ENCODE measurements at regions not wholly inside any gene's neighbourhood (a gene's known extent, or its start where the extent isn't known, plus 50 kb on each side); places are given as distances from the start of the nearest gene placed in this dataset.

- H3K79me2 ChIP-seq (ENCODE audit: insufficient read depth) = no peaks in the 10 kb centered on the region
- POLR2A ChIA-PET = interaction anchor here (0.6 kb wide), 1 partner anchor 14 kb away, joined by 6 read pairs; no protein-coding TSS in a partner anchor
- DNase-seq = no peak
- WGBS (ENCODE audit: low lambda C conversion rate) = 11% methylated on average over 2 of the region's 2 CpGs
- H3K4me3 ChIP-seq (ENCODE audit: low read depth in 2 of 2, low read length in 1 of 2) = no peak overlapping the region
- H3F3A ChIP-seq (replicated peaks; ENCODE audit: insufficient read depth) = no peaks in the 10 kb centered on the region
- H3K4me1 ChIP-seq (ENCODE audit: control insufficient read depth in 1 of 2, insufficient read depth in 2 of 2, low read depth in 1 of 2, low read length in 1 of 2) = no peaks in the 10 kb centered on the region
- no peak overlapping the region for H3K4me2 ChIP-seq
- no peak overlapping the region for H2AFZ ChIP-seq (ENCODE audit: low read depth)
- H3K27me3 ChIP-seq (ENCODE audit: insufficient read depth) = no peaks in the 10 kb centered on the region
- CTCF ChIA-PET = no interaction called here
- H3K9me2 ChIP-seq = no peaks in the 10 kb centered on the region
- no peaks in the 10 kb centered on the region for H3K36me3 ChIP-seq (replicated peaks in 1 of 2; ENCODE audit: control insufficient read depth in 1 of 2, insufficient read depth in 2 of 2, low read length in 1 of 2)
- TF ChIP-seq RFX5 (IDR thresholded peaks at IDR 0.05; ENCODE audit: low read length) (no peak), TAF1 (IDR thresholded peaks at IDR 0.05; ENCODE audit: borderline replicate concordance, low read depth, low read length) (no peak)
- TF ChIP-seq, protein P1, sequence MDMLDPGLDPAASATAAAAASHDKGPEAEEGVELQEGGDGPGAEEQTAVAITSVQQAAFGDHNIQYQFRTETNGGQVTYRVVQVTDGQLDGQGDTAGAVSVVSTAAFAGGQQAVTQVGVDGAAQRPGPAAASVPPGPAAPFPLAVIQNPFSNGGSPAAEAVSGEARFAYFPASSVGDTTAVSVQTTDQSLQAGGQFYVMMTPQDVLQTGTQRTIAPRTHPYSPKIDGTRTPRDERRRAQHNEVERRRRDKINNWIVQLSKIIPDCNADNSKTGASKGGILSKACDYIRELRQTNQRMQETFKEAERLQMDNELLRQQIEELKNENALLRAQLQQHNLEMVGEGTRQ (IDR thresholded peaks at IDR 0.05; ENCODE audit: borderline replicate concordance, low read depth, low read length) = no peak
- H3K27ac ChIP-seq (ENCODE audit: low read depth in 2 of 2, low read length in 1 of 2) = no peak overlapping the region
- no peaks in the 10 kb centered on the region for H4K20me1 ChIP-seq (ENCODE audit: insufficient read depth)
- H3K9me3 ChIP-seq = no peaks in the 10 kb centered on the region
- no peak overlapping the region for H3K9ac ChIP-seq
These were observed 212.8 kb upstream of the ATP10B start for GRCh38 chr5:161064781-161065180.

GRCh38 chr5:161064297-161064696, 212.3 kb upstream of the ATP10B start:
- no peak overlapping the region for H3K4me2 ChIP-seq
- CTCF ChIA-PET = no interaction called here
- H2AFZ ChIP-seq (ENCODE audit: low read depth) = no peak overlapping the region
- no peaks in the 10 kb centered on the region for H3K36me3 ChIP-seq (replicated peaks in 1 of 2; ENCODE audit: control insufficient read depth in 1 of 2, insufficient read depth in 2 of 2, low read length in 1 of 2)
- no peak overlapping the region for H3K9ac ChIP-seq
- H3K9me3 ChIP-seq = no peaks in the 10 kb centered on the region
- no peaks in the 10 kb centered on the region for H3F3A ChIP-seq (replicated peaks; ENCODE audit: insufficient read depth)
- H3K4me3 ChIP-seq (ENCODE audit: low read depth in 2 of 2, low read length in 1 of 2) = no peak overlapping the region
- H3K9me2 ChIP-seq = no peaks in the 10 kb centered on the region
- no peaks in the 10 kb centered on the region for H3K4me1 ChIP-seq (ENCODE audit: control insufficient read depth in 1 of 2, insufficient read depth in 2 of 2, low read depth in 1 of 2, low read length in 1 of 2)
- H3K27me3 ChIP-seq (ENCODE audit: insufficient read depth) = no peaks in the 10 kb centered on the region
- no peak for DNase-seq
- 0% methylated on average over 2 of the region's 2 CpGs for WGBS (ENCODE audit: low lambda C conversion rate)
- H3K27ac ChIP-seq (ENCODE audit: low read depth in 2 of 2, low read length in 1 of 2) = no peak overlapping the region
- no peaks in the 10 kb centered on the region for H4K20me1 ChIP-seq (ENCODE audit: insufficient read depth)
- H3K79me2 ChIP-seq (ENCODE audit: insufficient read depth) = no peaks in the 10 kb centered on the region
- POLR2A ChIA-PET = interaction anchor here (0.6 kb wide), 1 partner anchor 14 kb away, joined by 6 read pairs; no protein-coding TSS in a partner anchor
- TF ChIP-seq, protein P2, sequence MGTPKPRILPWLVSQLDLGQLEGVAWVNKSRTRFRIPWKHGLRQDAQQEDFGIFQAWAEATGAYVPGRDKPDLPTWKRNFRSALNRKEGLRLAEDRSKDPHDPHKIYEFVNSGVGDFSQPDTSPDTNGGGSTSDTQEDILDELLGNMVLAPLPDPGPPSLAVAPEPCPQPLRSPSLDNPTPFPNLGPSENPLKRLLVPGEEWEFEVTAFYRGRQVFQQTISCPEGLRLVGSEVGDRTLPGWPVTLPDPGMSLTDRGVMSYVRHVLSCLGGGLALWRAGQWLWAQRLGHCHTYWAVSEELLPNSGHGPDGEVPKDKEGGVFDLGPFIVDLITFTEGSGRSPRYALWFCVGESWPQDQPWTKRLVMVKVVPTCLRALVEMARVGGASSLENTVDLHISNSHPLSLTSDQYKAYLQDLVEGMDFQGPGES (IDR thresholded peaks at IDR 0.05; ENCODE audit: low read depth, low read length) = no peak
- no peak for TF ChIP-seq POLR2AphosphoS5 (IDR thresholded peaks at IDR 0.05; ENCODE audit: low read depth, low read length)
- TF ChIP-seq, protein P3, sequence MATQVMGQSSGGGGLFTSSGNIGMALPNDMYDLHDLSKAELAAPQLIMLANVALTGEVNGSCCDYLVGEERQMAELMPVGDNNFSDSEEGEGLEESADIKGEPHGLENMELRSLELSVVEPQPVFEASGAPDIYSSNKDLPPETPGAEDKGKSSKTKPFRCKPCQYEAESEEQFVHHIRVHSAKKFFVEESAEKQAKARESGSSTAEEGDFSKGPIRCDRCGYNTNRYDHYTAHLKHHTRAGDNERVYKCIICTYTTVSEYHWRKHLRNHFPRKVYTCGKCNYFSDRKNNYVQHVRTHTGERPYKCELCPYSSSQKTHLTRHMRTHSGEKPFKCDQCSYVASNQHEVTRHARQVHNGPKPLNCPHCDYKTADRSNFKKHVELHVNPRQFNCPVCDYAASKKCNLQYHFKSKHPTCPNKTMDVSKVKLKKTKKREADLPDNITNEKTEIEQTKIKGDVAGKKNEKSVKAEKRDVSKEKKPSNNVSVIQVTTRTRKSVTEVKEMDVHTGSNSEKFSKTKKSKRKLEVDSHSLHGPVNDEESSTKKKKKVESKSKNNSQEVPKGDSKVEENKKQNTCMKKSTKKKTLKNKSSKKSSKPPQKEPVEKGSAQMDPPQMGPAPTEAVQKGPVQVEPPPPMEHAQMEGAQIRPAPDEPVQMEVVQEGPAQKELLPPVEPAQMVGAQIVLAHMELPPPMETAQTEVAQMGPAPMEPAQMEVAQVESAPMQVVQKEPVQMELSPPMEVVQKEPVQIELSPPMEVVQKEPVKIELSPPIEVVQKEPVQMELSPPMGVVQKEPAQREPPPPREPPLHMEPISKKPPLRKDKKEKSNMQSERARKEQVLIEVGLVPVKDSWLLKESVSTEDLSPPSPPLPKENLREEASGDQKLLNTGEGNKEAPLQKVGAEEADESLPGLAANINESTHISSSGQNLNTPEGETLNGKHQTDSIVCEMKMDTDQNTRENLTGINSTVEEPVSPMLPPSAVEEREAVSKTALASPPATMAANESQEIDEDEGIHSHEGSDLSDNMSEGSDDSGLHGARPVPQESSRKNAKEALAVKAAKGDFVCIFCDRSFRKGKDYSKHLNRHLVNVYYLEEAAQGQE (IDR thresholded peaks at IDR 0.05; ENCODE audit: low read depth, low read length) = no peak

All from SK-N-SH (cell line).